Nephron progenitor cell (in vitro differentiated cells): ENCODE measurements at regions not wholly inside any gene's neighbourhood (a gene's known extent, or its start where the extent isn't known, plus 50 kb on each side); places are given as distances from the start of the nearest gene placed in this dataset.

Experiments
- DNase-seq: peaks from one replicate; pipeline ENCODE4 v3.0.0; 2021
- H3K27ac Mint-ChIP-seq: 2 replicates; pipeline ENCODE4 v1.8.0; 2021; ENCODE audit warnings: mild to moderate bottlenecking, moderate library complexity, mixed read lengths
- H3K27me3 Mint-ChIP-seq: 2 replicates; pipeline ENCODE4 v1.8.0; 2021; ENCODE audit warnings: mild to moderate bottlenecking, low read depth, mixed read lengths; ENCODE audit not compliant: poor library complexity
- H3K36me3 Mint-ChIP-seq: 2 replicates; pipeline ENCODE4 v1.8.0; 2021; ENCODE audit warnings: low read depth, mixed read lengths
- H3K4me1 Mint-ChIP-seq: 2 replicates; pipeline ENCODE4 v1.8.0; 2021; ENCODE audit warnings: mixed read lengths
- H3K4me3 Mint-ChIP-seq: 2 replicates; pipeline ENCODE4 v1.8.0; 2021; ENCODE audit warnings: mild to moderate bottlenecking, moderate library complexity, mixed read lengths
- H3K9me3 Mint-ChIP-seq: 2 replicates; pipeline ENCODE4 v1.8.0; 2021; ENCODE audit warnings: mild to moderate bottlenecking, moderate library complexity, mixed read lengths
- TF ChIP-seq, protein P1 (sequence below): fragments of 200-600 bp; sonication (generic); IDR thresholded peaks from 2 replicates; pipeline ENCODE4 v1.5.0; 2021; ENCODE audit warnings: antibody characterized with exemption

DNA sequence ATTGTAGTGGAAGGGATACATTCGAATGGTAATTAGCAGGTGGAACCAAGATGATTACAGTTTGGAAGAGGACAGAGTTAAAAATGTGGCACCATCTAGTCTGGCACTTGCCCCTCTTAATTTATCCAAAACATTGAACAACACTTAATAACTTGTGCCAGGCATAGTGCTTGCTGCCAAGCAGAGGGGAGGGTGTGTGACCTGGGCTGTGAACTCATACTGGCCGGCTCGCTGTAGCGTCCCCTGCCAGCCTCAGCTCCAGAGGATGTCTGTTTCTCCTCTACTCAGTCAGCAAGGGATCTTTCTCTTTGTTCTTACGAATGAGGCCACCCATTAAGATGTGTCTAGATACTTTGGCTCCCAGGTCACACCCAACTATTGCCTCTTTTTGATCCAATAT lies 179.4 kb upstream of the INHBA start:
- no peak for DNase-seq
- Mint-ChIP-seq H3K4me3 (no peak overlapping the region), H3K27me3 (peaks cover 3% of the 10 kb centered on the region), H3K27ac (no peak overlapping the region), H3K36me3 (no peaks in the 10 kb centered on the region), H3K4me1 (peaks cover 12% of the 10 kb centered on the region), H3K9me3 (peaks cover 4% of the 10 kb centered on the region)
- TF ChIP-seq, protein P1, sequence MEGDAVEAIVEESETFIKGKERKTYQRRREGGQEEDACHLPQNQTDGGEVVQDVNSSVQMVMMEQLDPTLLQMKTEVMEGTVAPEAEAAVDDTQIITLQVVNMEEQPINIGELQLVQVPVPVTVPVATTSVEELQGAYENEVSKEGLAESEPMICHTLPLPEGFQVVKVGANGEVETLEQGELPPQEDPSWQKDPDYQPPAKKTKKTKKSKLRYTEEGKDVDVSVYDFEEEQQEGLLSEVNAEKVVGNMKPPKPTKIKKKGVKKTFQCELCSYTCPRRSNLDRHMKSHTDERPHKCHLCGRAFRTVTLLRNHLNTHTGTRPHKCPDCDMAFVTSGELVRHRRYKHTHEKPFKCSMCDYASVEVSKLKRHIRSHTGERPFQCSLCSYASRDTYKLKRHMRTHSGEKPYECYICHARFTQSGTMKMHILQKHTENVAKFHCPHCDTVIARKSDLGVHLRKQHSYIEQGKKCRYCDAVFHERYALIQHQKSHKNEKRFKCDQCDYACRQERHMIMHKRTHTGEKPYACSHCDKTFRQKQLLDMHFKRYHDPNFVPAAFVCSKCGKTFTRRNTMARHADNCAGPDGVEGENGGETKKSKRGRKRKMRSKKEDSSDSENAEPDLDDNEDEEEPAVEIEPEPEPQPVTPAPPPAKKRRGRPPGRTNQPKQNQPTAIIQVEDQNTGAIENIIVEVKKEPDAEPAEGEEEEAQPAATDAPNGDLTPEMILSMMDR = no peak

DNA sequence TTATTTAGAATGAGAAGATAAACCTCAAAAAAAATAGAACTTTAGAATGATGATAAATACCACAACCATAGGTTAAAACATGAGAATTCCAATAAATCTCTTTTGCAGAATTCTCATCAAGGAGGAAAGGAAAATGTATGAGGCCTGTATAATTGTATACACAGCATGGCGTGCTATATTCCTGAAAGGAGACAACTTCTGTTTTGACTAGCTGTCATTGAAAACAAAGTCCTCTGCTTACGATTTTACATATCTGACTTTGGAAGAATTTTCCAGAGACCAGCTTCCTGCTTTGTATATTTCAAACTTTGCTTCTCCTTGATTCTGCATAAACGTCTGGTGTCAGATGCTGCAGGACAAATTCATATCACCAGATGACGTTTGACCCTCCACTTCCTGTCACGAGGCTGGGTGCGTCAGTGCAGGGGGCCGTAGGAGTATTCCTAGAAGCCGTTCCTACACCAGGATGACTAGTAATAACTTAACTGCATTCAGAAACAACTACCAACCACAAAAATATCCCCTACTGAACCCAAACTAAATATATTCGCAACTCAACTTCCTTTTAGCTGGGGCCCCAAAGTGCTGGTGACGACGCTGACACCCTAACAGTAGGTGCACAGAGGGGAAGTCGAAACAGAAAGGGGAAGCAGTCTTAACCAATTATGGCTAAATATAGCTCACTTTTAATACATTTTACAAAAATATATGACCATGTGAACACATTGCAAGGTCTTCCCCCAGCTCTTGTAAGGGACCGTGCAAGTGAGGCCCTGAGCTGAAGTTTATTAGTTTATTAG lies 178.6 kb upstream of the INHBA start:
- TF ChIP-seq, protein P1 = no peak
- Mint-ChIP-seq H3K4me3 (no peak overlapping the region), H3K27ac (no peak overlapping the region), H3K36me3 (no peaks in the 10 kb centered on the region), H3K27me3 (peaks cover 3% of the 10 kb centered on the region), H3K4me1 (peaks cover 5% of the 10 kb centered on the region), H3K9me3 (peaks cover 4% of the 10 kb centered on the region)
- DNase-seq = no peak

DNA sequence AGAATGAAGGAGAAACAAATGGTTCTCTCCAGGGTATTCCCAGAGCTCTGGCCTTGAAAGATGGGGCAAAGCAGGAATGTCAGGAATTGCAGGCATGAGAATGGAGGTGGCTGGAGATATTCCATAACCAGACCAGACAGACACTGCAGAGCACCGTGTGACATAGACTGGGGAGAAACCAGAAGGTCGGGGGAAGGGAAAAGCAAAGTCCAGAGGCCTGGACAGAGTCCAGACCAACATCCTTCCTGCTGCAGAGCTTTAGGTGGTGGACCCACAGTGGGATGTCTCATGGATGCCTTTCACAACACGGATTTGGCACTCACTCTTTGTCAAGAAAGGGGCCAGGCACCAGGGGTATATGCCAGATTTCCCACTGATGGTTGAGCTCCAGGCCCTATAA lies 177.2 kb upstream of the INHBA start:
- no peaks in the 10 kb centered on the region for H3K4me1 Mint-ChIP-seq
- no peak for DNase-seq
- peaks cover 4% of the 10 kb centered on the region for H3K9me3 Mint-ChIP-seq
- H3K27me3 Mint-ChIP-seq = peaks cover 3% of the 10 kb centered on the region
- H3K36me3 Mint-ChIP-seq = no peaks in the 10 kb centered on the region
- no peak overlapping the region for H3K4me3 Mint-ChIP-seq
- TF ChIP-seq, protein P1 = no peak
- no peak overlapping the region for H3K27ac Mint-ChIP-seq

DNA sequence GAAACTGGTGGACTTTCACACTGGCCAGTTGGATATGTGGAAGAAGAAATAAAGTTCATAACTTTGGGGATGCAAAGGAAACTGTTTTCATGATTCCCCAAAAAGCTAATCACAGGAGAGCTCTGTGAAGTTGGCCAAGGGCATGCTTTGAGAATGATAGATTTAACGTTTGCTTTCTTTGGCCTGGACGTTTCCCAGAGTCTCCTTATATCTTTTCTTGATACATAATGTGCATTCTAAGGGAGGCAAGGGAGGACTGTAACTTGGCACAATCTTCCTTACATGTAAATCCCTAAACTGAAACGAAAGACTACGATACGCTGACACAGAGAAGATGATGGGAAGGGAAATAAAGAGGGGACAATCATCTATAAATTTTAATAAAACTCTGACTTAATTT lies 176.5 kb upstream of the INHBA start:
- TF ChIP-seq, protein P1 = no peak
- Mint-ChIP-seq H3K9me3 (peaks cover 4% of the 10 kb centered on the region), H3K36me3 (no peaks in the 10 kb centered on the region), H3K27me3 (peaks cover 3% of the 10 kb centered on the region), H3K4me3 (no peak overlapping the region), H3K27ac (no peak overlapping the region), H3K4me1 (peaks cover 5% of the 10 kb centered on the region)
- no peak for DNase-seq

DNA sequence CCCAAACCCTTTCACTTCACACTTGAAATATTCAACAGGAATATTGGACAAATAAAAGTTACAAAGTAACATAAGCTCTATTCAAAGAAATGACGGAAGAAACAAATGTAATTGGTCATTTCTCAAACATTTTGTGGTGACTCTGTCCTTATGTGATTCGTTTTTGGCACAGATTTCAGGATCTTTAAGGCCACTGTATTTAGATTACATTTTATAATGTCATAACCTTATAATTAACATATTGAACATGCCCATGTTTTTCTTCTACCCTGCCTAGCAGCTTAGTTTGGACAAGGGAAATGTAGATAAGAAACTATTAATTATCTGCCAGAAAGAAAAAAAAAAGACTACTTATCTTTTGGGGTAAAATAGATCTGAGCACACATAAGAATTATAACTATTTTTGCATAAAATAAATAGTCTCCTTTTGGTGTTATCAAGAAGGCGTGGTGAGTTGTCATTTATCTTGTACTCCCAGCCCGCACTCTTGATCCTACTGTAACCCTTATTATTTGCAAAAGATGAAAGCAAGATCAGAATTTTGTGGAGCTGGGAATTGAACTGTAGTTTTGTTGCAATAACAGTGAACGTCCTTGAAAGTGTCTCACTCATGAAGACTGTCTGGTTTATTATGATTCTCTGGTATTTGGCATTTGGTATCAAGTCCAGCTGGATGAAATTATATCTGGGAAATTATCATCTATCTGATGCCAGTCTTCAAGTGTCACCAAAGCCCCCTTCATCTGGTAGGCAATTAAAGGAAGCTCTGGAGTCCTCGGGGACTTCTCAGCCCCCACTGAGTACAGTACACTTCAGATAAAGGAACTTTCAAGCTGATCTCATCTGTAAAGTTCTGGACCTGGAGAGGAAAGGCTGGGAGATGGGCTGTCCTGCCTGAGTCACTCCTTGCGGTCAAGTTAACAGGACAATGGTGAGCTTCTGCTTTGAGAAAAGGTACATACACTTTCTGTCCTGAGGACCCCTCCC lies 175.7 kb upstream of the INHBA start:
- no peak overlapping the region for H3K4me3 Mint-ChIP-seq
- no peaks in the 10 kb centered on the region for H3K36me3 Mint-ChIP-seq
- H3K27ac Mint-ChIP-seq = no peak overlapping the region
- peaks cover 13% of the 10 kb centered on the region for H3K4me1 Mint-ChIP-seq
- TF ChIP-seq, protein P1 = no peak
- peaks cover 3% of the 10 kb centered on the region for H3K27me3 Mint-ChIP-seq
- H3K9me3 Mint-ChIP-seq = peaks cover 4% of the 10 kb centered on the region
- no peak for DNase-seq
